Type B pancreatic cell (in vitro differentiated cells): ENCODE measurements at regions not wholly inside any gene's neighbourhood (a gene's known extent, or its start where the extent isn't known, plus 50 kb on each side); places are given as distances from the start of the nearest gene placed in this dataset.

Source experiments
- DNase-seq: peaks from one replicate; pipeline ENCODE4 v3.0.0; 2021; ENCODE audit warnings: mixed read lengths; ENCODE audit not compliant: unreplicated experiment; ENCODE audit errors: extremely low spot score
- H3K27ac Mint-ChIP-seq: 2 replicates; pipeline ENCODE4 v1.8.0; 2021; ENCODE audit warnings: mild to moderate bottlenecking, mixed read lengths
- H3K27me3 Mint-ChIP-seq: 2 replicates; pipeline ENCODE4 v1.8.0; 2021; ENCODE audit warnings: mixed read lengths
- H3K36me3 Mint-ChIP-seq: 2 replicates; pipeline ENCODE4 v1.8.0; 2021; ENCODE audit warnings: mixed read lengths
- H3K4me1 Mint-ChIP-seq: one replicate; pipeline ENCODE4 v1.8.0; 2021; ENCODE audit warnings: mixed read lengths; ENCODE audit not compliant: unreplicated experiment
- H3K4me3 Mint-ChIP-seq: 2 replicates; pipeline ENCODE4 v1.8.0; 2021; ENCODE audit warnings: mild to moderate bottlenecking, mixed read lengths
- H3K9me3 Mint-ChIP-seq: 2 replicates; pipeline ENCODE4 v1.8.0; 2021; ENCODE audit warnings: mixed read lengths
- TF ChIP-seq, protein P1 (sequence below): fragments of 200-600 bp; sonication (generic); conservative IDR thresholded peaks from 2 replicates; pipeline ENCODE4 v1.5.0; 2021; ENCODE audit warnings: antibody characterized with exemption, mild to moderate bottlenecking

- Mint-ChIP-seq H3K27me3 (peaks cover 5% of the 10 kb centered on the region), H3K27ac (no peak overlapping the region), H3K36me3 (no peaks in the 10 kb centered on the region), H3K9me3 (no peaks in the 10 kb centered on the region), H3K4me1 (no peaks in the 10 kb centered on the region), H3K4me3 (no peak overlapping the region)
- TF ChIP-seq, protein P1, sequence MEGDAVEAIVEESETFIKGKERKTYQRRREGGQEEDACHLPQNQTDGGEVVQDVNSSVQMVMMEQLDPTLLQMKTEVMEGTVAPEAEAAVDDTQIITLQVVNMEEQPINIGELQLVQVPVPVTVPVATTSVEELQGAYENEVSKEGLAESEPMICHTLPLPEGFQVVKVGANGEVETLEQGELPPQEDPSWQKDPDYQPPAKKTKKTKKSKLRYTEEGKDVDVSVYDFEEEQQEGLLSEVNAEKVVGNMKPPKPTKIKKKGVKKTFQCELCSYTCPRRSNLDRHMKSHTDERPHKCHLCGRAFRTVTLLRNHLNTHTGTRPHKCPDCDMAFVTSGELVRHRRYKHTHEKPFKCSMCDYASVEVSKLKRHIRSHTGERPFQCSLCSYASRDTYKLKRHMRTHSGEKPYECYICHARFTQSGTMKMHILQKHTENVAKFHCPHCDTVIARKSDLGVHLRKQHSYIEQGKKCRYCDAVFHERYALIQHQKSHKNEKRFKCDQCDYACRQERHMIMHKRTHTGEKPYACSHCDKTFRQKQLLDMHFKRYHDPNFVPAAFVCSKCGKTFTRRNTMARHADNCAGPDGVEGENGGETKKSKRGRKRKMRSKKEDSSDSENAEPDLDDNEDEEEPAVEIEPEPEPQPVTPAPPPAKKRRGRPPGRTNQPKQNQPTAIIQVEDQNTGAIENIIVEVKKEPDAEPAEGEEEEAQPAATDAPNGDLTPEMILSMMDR = no peak
- no peak for DNase-seq
Measured at GRCh38 chr9:107554636-107555035, 65.1 kb upstream of the KLF4 start.

DNA sequence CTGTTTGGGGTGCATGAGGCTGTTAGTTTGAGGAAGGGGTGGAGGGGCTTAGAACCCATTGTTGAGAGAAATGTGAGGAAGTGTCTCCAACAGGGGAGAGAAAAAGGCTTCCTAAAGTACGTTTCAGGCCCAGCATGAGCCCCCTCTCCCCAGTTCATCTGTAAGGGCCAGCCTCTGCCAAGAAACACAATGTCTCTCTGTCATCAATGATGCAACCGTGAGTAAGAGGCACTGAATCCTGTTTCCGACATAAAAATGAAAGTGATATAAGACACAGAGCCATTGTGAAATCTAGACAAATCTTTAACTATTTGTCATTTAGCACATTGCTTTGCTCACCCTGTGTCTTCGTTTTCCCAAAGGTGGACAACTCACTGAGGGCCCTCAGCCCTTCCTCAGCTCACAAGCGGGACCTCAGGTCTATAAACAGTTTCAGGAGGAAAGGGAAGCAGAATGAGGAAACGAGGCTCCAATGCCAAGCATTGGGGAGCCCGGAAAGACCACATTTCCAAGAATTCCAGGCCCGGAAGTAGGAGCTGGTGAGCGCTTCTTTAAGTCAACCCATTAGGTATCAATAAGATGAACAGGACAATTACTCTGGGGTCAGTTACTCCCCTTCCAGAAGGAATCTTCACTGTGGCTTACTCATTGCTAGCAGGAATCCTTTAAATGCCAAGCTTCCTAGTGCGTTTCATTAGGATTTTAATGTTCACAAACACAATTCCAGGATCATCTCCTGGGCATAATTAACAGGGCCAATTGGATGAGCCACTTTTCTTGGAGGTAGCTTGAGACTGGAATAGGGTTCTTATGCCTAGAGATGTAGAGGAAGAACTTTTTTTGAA is 59.0 kb upstream of the KLF4 start:
- Mint-ChIP-seq H3K9me3 (peaks cover 6% of the 10 kb centered on the region), H3K4me1 (peaks cover 4% of the 10 kb centered on the region), H3K27ac (no peak overlapping the region), H3K27me3 (peaks cover 18% of the 10 kb centered on the region), H3K4me3 (no peak overlapping the region), H3K36me3 (no peaks in the 10 kb centered on the region)
- TF ChIP-seq, protein P1 = no peak
- DNase-seq = no peak

DNA sequence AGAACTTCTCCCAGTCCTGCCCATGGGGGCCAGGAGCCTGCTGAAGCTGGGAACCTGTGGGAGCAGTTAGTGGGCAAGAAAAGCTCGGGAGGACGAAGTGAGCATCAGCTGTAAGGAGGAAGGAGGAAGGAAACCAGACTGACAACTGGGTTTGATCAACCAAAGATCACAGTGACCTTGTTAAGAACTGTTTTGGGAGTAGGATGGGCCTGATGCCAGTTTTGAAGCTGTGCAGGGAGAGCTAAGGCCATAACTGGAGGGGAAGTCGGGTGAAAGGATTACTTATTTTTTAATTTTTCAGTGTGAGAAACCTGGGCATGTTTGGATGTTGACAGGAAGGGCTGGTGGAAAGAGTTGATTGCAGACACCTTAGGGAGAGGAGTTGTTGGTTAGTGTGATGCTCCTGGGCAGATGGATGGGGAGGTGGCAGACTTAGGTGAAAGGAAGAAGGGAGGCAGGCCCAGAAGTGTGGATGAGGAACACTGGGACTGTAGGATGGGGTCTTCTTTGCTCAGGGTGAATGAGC is 58.3 kb upstream of the KLF4 start:
- Mint-ChIP-seq H3K27ac (no peak overlapping the region), H3K36me3 (no peaks in the 10 kb centered on the region), H3K27me3 (peaks cover 18% of the 10 kb centered on the region), H3K4me3 (no peak overlapping the region), H3K9me3 (peaks cover 6% of the 10 kb centered on the region), H3K4me1 (peaks cover 4% of the 10 kb centered on the region)
- no peak for DNase-seq
- TF ChIP-seq, protein P1 = no peak

DNA sequence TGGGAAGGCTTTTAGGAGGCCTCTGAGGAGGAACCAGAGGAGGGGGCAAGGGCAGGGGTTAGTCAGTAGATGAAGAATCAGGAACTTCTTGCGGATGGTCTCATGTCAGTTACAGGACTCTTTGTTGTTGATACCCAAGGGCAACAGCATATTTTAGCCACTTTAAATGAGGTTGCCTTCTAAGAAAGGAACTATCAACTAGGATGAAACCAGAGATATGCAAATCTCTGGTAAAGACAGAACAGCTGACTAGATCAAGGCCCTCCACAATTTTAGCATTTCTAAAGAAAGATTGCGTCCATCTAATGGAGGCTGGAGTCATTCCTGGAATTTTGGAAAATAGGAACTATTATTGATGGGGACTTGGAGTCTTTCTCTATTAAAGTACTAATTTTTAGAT is 57.7 kb upstream of the KLF4 start:
- no peak for DNase-seq
- Mint-ChIP-seq H3K4me3 (no peak overlapping the region), H3K9me3 (peaks cover 6% of the 10 kb centered on the region), H3K27me3 (peaks cover 18% of the 10 kb centered on the region), H3K36me3 (no peaks in the 10 kb centered on the region), H3K27ac (no peak overlapping the region), H3K4me1 (peaks cover 4% of the 10 kb centered on the region)
- TF ChIP-seq, protein P1 = no peak

GRCh38 chr9:107546859-107547258 is 57.3 kb upstream of the KLF4 start:
- no peak for DNase-seq
- Mint-ChIP-seq H3K36me3 (no peaks in the 10 kb centered on the region), H3K4me3 (no peak overlapping the region), H3K27ac (no peak overlapping the region), H3K27me3 (peaks cover 18% of the 10 kb centered on the region), H3K4me1 (peaks cover 4% of the 10 kb centered on the region), H3K9me3 (peaks cover 6% of the 10 kb centered on the region)
- TF ChIP-seq, protein P1 = no peak
